ENCODE measurements at regions not wholly inside any gene's neighbourhood (a gene's known extent, or its start where the extent isn't known, plus 50 kb on each side); places are given as distances from the start of the nearest gene placed in this dataset.
"Not testable (repeated sequence)": the region's sequence is repeated elsewhere in the genome, so short reads cannot be mapped to it uniquely, and the experiment has no call there.

- peak overlapping the region in 1 of 2 experiments; percentile 73; a peak in 3 of 4 replicates for H3K4me2 ChIP-seq (ENCODE audit: insufficient read depth in 1 of 2, low read depth in 2 of 2, low read length in 2 of 2)
- H4K20me1 ChIP-seq (replicated peaks in 1 of 2; ENCODE audit: control insufficient read depth in 1 of 2, insufficient read depth in 2 of 2, low read length in 2 of 2); H2AK5ac ChIP-seq (ENCODE audit: low read depth, low read length); H3K27ac ChIP-seq (ENCODE audit: low read depth, low read length); H2AFZ ChIP-seq (ENCODE audit: low read length); H3K9me3 ChIP-seq (ENCODE audit: insufficient read depth in 2 of 2, low read depth in 1 of 2, low read length in 1 of 2); H3K4ac ChIP-seq (replicated peaks; ENCODE audit: insufficient read length, low read depth, low read length); H2BK12ac ChIP-seq (ENCODE audit: low read depth, low read length); CTCF ChIA-PET (ENCODE audit: partially characterized antibody); H2BK15ac ChIP-seq (ENCODE audit: low read length); H4K5ac ChIP-seq (ENCODE audit: insufficient read length, low read depth, low read length); H4K8ac ChIP-seq (ENCODE audit: extremely low read depth, insufficient read depth, low read length); H3K14ac ChIP-seq (ENCODE audit: insufficient read length); FAIRE-seq; H3K4me1 ChIP-seq (replicated peaks in 1 of 4; ENCODE audit: control insufficient read depth in 3 of 4, insufficient read depth in 4 of 4, low read length in 3 of 4); DNase-seq (ENCODE audit: low read depth in 1 of 2, low spot score in 2 of 2); H3K23ac ChIP-seq (ENCODE audit: insufficient read length); H3K56ac ChIP-seq (replicated peaks; ENCODE audit: insufficient read length, low read depth, low read length); H2BK5ac ChIP-seq (ENCODE audit: low read depth, low read length); H3K27me3 ChIP-seq (replicated peaks in 1 of 4; ENCODE audit: control insufficient read depth in 3 of 4, extremely low read depth in 1 of 4, insufficient read depth in 3 of 4, low read length in 3 of 4); H3K79me1 ChIP-seq (ENCODE audit: low read depth, low read length); H4K91ac ChIP-seq (replicated peaks; ENCODE audit: insufficient read length, low read length); H3K18ac ChIP-seq (ENCODE audit: extremely low read depth, low read length); H3K23me2 ChIP-seq (ENCODE audit: low read depth, low read length); H2BK20ac ChIP-seq (ENCODE audit: low read length); H2BK120ac ChIP-seq (replicated peaks; ENCODE audit: low read depth, low read length): not testable (repeated sequence)
- H3K79me2 ChIP-seq (ENCODE audit: control insufficient read depth in 1 of 2, insufficient read depth in 2 of 2, low read length in 2 of 2): peaks cover 2 to 47% of the 10 kb centered on the region in 2 experiments; a peak in 3 of 4 replicates
- TF ChIP-seq POLR2A (IDR thresholded peaks at IDR 0.05; ENCODE audit: control extremely low read depth in 1 of 2, low read depth in 2 of 2, low read length in 2 of 2) (peak in 1 of 2 experiments; percentile 30; a peak in 1 of 3 replicates), TAF1 (IDR thresholded peaks at IDR 0.05; ENCODE audit: low read depth, low read length) (0 out of 2 replicates have a peak, but pooled peaks have one; percentile 20)
- peak overlapping the region in 1 of 4 experiments; percentile 63; a peak in 1 of 7 replicates for H3K9ac ChIP-seq (replicated peaks in 1 of 4; ENCODE audit: extremely low read depth in 1 of 4, low read depth in 3 of 4, low read length in 3 of 4)
- POLR2A ChIA-PET (ENCODE audit: partially characterized antibody): interaction anchor here (2.8 kb wide), 1 partner anchor 9 kb away, joined by 19 read pairs; no protein-coding TSS in a partner anchor
- WGBS, 2 experiments (ENCODE audit: extremely low coverage in 1 of 2, insufficient coverage in 1 of 2, insufficient read length in 1 of 2, insufficient replicate concordance in 2 of 2, low coverage in 1 of 2, low lambda C conversion rate in 2 of 2, missing lambda C conversion rate in 1 of 2): 18% methylated on average over 11 of the region's 11 CpGs; no CpG with 5 or more reads in 1 of the 2 experiments
- peak overlapping the region; percentile 26 to 81 (median 52); a peak in 7 of 8 replicates for H3K4me3 ChIP-seq (ENCODE audit: extremely low read depth in 1 of 4, insufficient read depth in 2 of 4, low read depth in 3 of 4, low read length in 4 of 4)
- peaks cover 0 to 26% (median 9%) of the 10 kb centered on the region in 4 experiments; a peak in 5 of 8 replicates for H3K36me3 ChIP-seq (ENCODE audit: control insufficient read depth in 2 of 4, insufficient read depth in 4 of 4, low read length in 3 of 4)
These were observed 124.4 kb upstream of the MAP2 start for GRCh38 chr2:209299478-209299877.
